ENCODE measurements at regions not wholly inside any gene's neighbourhood (a gene's known extent, or its start where the extent isn't known, plus 50 kb on each side); places are given as distances from the start of the nearest gene placed in this dataset.
"Not testable (repeated sequence)": the region's sequence is repeated elsewhere in the genome, so short reads cannot be mapped to it uniquely, and the experiment has no call there.

DNA sequence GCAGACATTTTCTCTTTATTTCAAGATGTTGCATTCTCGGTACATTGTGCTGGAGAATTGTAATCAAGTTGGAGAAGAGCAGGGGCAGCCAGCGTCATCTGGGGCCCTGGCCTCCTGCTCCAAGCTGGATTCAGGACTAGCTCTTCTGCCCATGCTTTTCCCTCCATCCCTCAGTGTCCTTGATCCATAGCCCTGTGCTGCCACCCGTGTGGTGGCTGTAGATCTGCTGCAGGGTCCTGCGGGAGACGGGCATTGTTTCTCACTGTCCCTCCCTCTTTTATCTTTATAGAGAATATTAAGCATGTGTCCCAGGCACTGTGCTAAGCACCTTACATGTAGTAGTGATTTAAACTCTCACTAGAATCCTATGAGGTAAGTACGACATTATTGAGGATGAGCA is 60.5 kb upstream of the HAND1 start:
- no peak overlapping the region for H3K4me2 ChIP-seq (ENCODE audit: insufficient read depth, low read length)
- H4K20me1 ChIP-seq (ENCODE audit: insufficient read depth, low read length) = no peaks in the 10 kb centered on the region
- no peaks in the 10 kb centered on the region for H3K79me2 ChIP-seq (ENCODE audit: insufficient read depth, low read length)
- no peaks in the 10 kb centered on the region for H3K36me3 ChIP-seq (ENCODE audit: insufficient read depth, low read length)
- no peak overlapping the region for H3K4me3 ChIP-seq (ENCODE audit: insufficient read depth, low read length)
- peaks cover 24% of the 10 kb centered on the region for H3K27me3 ChIP-seq (ENCODE audit: insufficient read depth, low read length)
- H3K4me1 ChIP-seq (ENCODE audit: insufficient read depth, low read length) = peaks cover 5% of the 10 kb centered on the region
- no peaks in the 10 kb centered on the region for H3K9me3 ChIP-seq (ENCODE audit: low read depth, low read length)
- no peak overlapping the region for H2AFZ ChIP-seq (ENCODE audit: low read length)
- TF ChIP-seq CTCF (IDR thresholded peaks at IDR 0.05; ENCODE audit: extremely low read depth, low read depth, low read length) = no peak
- no peak overlapping the region for H3K27ac ChIP-seq (ENCODE audit: low read depth, low read length)
- no peak for DNase-seq (ENCODE audit: insufficient read length, low spot score, missing footprints)

- H3K27me3 ChIP-seq (ENCODE audit: insufficient read depth, low read length) = peaks cover 14% of the 10 kb centered on the region
Observed at GRCh38 chr5:154536439-154536838, 58.4 kb upstream of the HAND1 start.

GRCh38 chr5:154535535-154535934 is 57.5 kb upstream of the HAND1 start:
- Histone ChIP-seq H3K36me3 (ENCODE audit: insufficient read depth, low read length) (no peaks in the 10 kb centered on the region), H3K4me2 (ENCODE audit: insufficient read depth, low read length) (no peak overlapping the region), H3K4me3 (ENCODE audit: insufficient read depth, low read length) (no peak overlapping the region), H3K79me2 (ENCODE audit: insufficient read depth, low read length) (no peaks in the 10 kb centered on the region), H3K4me1 (ENCODE audit: insufficient read depth, low read length) (no peaks in the 10 kb centered on the region), H3K9me3 (ENCODE audit: low read depth, low read length) (no peaks in the 10 kb centered on the region), H4K20me1 (ENCODE audit: insufficient read depth, low read length) (no peaks in the 10 kb centered on the region), H3K27me3 (ENCODE audit: insufficient read depth, low read length) (peaks cover 18% of the 10 kb centered on the region), H2AFZ (ENCODE audit: low read length) (no peak overlapping the region), H3K27ac (ENCODE audit: low read depth, low read length) (no peak overlapping the region)
- DNase-seq (ENCODE audit: insufficient read length, low spot score, missing footprints) = no peak
- no peak for TF ChIP-seq CTCF (IDR thresholded peaks at IDR 0.05; ENCODE audit: extremely low read depth, low read depth, low read length)

More at GRCh38 chr5:154536439-154536838, 58.4 kb upstream of the HAND1 start:
- not testable (repeated sequence) for DNase-seq (ENCODE audit: insufficient read length, low spot score, missing footprints); H3K4me1 ChIP-seq (ENCODE audit: insufficient read depth, low read length); H3K36me3 ChIP-seq (ENCODE audit: insufficient read depth, low read length); H3K79me2 ChIP-seq (ENCODE audit: insufficient read depth, low read length); H4K20me1 ChIP-seq (ENCODE audit: insufficient read depth, low read length); H2AFZ ChIP-seq (ENCODE audit: low read length); H3K27ac ChIP-seq (ENCODE audit: low read depth, low read length); H3K4me3 ChIP-seq (ENCODE audit: insufficient read depth, low read length); H3K4me2 ChIP-seq (ENCODE audit: insufficient read depth, low read length); H3K9me3 ChIP-seq (ENCODE audit: low read depth, low read length)

- no peak for DNase-seq (ENCODE audit: insufficient read length, low spot score, missing footprints)
- Histone ChIP-seq H3K36me3 (ENCODE audit: insufficient read depth, low read length) (no peaks in the 10 kb centered on the region), H3K27me3 (ENCODE audit: insufficient read depth, low read length) (peaks cover 17% of the 10 kb centered on the region), H2AFZ (ENCODE audit: low read length) (no peak overlapping the region), H3K4me1 (ENCODE audit: insufficient read depth, low read length) (no peaks in the 10 kb centered on the region), H4K20me1 (ENCODE audit: insufficient read depth, low read length) (no peaks in the 10 kb centered on the region), H3K4me2 (ENCODE audit: insufficient read depth, low read length) (no peak overlapping the region), H3K79me2 (ENCODE audit: insufficient read depth, low read length) (no peaks in the 10 kb centered on the region), H3K4me3 (ENCODE audit: insufficient read depth, low read length) (no peak overlapping the region), H3K9me3 (ENCODE audit: low read depth, low read length) (no peaks in the 10 kb centered on the region), H3K27ac (ENCODE audit: low read depth, low read length) (no peak overlapping the region)
- no peak for TF ChIP-seq CTCF (IDR thresholded peaks at IDR 0.05; ENCODE audit: extremely low read depth, low read depth, low read length)
Observed at GRCh38 chr5:154534457-154535050, 56.5 kb upstream of the HAND1 start.
